Testis (tissue), 2 donors: ENCODE measurements at regions not wholly inside any gene's neighbourhood (a gene's known extent, or its start where the extent isn't known, plus 50 kb on each side); places are given as distances from the start of the nearest gene placed in this dataset.

Experiments used
- POLR2A ChIP-seq: fragments of 450-650 bp; IDR thresholded peaks from one replicate; pipeline ENCODE4 v1.6.1; 2017; ENCODE audit warnings: antibody characterized with exemption, mild to moderate bottlenecking, moderate library complexity
- TF ChIP-seq, protein P1 (sequence below), 3 experiments: fragments of 450-650 bp in 2 of 3; fragments of 200-600 bp in 1 of 3; sonication (generic) in 1 of 3; IDR thresholded peaks; one replicate each; pipeline ENCODE4 v1.5.1; 2016 to 2019; ENCODE audit warnings: antibody characterized with exemption in 3 of 3, mild to moderate bottlenecking in 2 of 3, moderate library complexity in 1 of 3

DNA sequence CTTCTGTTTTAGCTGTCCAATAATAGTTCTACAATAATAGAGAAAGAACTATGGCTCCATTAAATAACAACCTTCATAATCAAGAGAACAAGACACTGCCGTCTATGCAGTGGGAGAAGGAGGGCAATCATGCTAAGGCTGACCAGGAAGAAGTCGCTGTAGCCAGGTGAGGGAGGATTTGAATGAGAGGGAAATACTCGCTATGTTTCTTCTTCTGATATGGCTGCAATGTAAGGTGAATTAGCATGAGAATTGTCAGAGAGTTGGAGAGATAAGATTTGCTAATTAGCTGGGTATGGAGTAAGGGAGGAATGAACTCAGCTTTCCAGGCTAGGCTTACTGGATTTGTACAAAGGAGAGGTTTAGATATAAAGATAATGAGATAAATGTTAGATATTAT, 555.4 kb upstream of the ZNF385D start:
- TF ChIP-seq, protein P1, sequence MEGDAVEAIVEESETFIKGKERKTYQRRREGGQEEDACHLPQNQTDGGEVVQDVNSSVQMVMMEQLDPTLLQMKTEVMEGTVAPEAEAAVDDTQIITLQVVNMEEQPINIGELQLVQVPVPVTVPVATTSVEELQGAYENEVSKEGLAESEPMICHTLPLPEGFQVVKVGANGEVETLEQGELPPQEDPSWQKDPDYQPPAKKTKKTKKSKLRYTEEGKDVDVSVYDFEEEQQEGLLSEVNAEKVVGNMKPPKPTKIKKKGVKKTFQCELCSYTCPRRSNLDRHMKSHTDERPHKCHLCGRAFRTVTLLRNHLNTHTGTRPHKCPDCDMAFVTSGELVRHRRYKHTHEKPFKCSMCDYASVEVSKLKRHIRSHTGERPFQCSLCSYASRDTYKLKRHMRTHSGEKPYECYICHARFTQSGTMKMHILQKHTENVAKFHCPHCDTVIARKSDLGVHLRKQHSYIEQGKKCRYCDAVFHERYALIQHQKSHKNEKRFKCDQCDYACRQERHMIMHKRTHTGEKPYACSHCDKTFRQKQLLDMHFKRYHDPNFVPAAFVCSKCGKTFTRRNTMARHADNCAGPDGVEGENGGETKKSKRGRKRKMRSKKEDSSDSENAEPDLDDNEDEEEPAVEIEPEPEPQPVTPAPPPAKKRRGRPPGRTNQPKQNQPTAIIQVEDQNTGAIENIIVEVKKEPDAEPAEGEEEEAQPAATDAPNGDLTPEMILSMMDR (IDR thresholded peaks at IDR 0.05) = no peak
- TF ChIP-seq POLR2A = no peak
